Suppressor macrophage treated with lipopolysaccharide for 1 hour (primary cell): ENCODE measurements at regions not wholly inside any gene's neighbourhood (a gene's known extent, or its start where the extent isn't known, plus 50 kb on each side); places are given as distances from the start of the nearest gene placed in this dataset.
A peak's percentile ranks its signal among the peaks of the same experiment; 100 is the strongest.

Source experiments
- DNase-seq, 3 donors: peaks; one replicate each; pipeline ENCODE4 v3.0.0-alpha.2; 2020 to 2022

GRCh38 chr1:87568005-87568404 lies 239.3 kb downstream of the LMO4 start:
- DNase-seq = no peak

DNA sequence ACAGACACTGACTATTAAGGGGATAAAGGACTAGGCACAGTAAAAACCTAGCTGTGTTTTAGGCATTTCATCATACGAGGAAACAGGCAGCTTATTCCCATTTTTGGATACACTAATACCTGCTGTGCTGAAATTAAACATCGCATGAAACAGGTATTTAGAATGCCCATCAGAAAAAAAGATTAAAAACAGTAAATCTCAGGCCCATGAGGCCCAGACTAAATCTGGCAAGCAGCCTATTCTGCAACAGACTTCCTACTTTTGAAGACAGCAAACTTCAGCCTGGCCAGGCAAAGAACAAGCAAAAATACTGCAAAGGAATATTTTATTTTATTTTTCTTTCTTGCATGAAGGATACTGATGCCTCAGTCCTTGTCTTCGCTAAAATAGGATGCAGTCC lies 240.2 kb downstream of the LMO4 start:
- no peak for DNase-seq

GRCh38 chr1:87572008-87572407 lies 243.3 kb downstream of the LMO4 start:
- no peak for DNase-seq

- DNase-seq = no peak
Measured at GRCh38 chr1:87572891-87573290, 244.2 kb downstream of the LMO4 start.

GRCh38 chr1:87575528-87575927 lies 246.8 kb downstream of the LMO4 start:
- no peak for DNase-seq

GRCh38 chr1:87578464-87578863 lies 249.8 kb downstream of the LMO4 start:
- DNase-seq = no peak

DNA sequence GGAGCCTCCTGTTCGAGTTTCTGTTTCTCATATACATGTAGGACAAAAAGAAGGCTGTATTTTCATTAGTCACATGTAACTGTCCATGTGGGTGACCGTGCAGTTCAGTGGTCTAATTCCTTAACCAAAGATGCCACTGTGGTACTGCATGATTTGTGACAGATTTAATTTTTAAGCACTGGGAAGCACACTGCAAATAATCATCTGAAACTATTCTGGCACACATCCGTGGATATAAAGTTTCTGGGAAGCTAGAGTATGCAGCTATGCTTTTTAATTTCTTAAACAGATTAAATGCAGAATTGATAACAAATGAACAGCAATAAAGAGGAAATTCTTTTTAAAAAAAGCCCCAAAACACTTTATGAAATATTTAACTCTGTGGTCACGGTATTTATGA lies 254.8 kb downstream of the LMO4 start:
- DNase-seq = no peak

DNA sequence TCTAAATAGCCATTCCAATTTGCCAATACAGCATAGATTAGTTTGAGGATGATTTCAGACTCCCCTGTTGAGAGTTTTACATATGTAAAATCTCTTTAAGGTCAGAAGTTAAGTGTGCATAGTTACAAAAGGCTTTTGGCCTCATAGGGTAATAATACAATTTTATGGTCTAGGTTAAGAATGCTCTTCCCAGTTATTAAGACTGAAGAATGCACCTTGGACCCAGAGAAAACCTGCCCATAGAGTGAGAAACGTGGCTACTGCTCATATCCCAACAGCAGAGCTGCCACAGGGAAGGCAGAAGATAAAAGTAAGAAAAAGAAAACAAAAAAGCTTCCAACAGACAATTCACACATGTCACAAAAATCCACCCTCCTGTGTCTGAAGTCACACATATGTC lies 255.9 kb downstream of the LMO4 start:
- DNase-seq = no peak

GRCh38 chr1:87586501-87586900 lies 257.8 kb downstream of the LMO4 start:
- DNase-seq = no peak

DNA sequence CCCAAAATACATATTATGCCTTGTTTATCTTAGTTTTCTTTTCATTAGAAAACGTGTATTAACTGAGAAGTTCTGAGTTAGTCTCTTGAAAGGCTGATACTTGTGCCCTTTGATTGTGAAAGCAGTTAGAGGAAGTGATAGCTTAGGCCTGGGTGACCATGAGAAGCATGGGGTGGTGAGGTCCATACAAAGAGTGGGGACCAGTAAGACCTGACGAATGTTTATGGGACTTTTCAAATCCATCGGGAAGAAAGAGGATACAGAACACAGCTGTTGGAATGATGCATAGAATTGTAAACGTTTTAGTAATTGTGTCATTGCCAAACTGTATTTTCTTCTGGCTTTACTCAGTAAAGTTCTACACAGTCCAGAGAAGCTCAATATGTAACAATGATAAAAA lies 259.8 kb downstream of the LMO4 start:
- peak; percentile 25 to 50 (median 25) for DNase-seq

DNA sequence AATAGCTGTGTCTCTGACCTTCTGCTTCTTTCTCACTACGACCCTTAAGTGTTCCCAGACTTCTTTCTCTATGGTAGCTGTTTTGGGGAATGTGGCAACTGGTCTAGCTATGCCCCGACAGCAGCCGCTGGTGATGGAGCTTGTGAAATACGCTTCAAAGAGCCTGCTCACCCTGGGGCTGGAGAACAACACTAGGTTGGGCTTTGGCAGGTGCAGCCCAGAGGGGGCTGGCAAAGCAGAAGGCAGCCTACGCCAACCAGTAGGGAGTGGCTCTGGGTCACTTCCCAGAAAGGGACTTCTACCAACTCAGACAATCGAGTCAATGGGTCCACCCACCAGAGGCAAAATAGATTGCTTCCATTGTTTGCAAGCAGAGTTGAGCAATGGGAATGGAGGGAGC lies 262.8 kb downstream of the LMO4 start:
- DNase-seq = no peak

DNA sequence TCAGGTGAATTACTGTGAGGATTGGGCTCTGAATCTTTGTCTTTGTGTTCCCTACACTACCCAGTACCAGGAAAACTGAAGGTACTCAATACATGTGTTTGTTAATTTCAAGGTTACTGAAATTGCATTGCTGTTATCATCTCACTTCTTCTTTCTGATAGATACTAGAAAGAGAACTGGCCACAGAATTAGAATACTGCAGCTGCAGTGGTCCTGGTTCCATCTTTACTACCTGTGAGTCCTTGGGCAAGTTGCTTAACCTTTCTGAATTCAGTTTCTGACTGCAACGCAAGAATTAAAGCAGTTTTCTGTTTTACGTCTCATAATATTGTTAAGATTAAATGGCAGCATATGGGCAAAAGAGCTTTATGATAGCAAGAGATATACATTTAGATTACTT lies 263.5 kb downstream of the LMO4 start:
- DNase-seq = no peak

DNA sequence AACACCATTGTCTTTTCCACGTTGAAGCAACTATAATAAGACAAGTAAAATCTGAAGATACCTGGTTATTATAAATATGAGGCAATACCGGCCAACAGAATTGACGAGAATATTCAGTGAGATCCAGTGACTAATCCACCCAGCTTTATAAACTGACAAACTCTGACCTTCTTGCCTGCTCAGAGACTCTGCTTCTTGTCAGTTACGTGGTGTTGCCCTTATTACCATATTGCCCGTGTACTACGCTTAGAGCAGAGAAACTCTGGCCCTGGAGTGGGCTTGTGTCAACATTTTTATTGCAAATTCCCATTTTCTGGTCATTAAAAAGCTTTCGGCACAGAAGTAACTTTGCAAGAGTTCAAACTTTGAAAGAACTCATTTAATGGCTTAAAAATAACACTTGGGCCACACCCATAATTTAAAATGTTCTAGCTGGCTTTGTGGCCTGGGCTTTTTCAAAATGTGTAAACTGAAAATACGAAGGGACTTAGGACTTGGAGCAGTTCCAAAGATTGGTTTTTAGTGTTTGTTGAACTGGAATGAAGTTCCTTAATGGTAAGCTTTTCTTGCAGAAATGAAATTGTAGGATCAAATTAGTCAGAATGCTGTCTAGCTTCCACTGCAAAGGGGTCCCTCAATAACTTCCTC lies 266.2 kb downstream of the LMO4 start:
- no peak for DNase-seq

DNA sequence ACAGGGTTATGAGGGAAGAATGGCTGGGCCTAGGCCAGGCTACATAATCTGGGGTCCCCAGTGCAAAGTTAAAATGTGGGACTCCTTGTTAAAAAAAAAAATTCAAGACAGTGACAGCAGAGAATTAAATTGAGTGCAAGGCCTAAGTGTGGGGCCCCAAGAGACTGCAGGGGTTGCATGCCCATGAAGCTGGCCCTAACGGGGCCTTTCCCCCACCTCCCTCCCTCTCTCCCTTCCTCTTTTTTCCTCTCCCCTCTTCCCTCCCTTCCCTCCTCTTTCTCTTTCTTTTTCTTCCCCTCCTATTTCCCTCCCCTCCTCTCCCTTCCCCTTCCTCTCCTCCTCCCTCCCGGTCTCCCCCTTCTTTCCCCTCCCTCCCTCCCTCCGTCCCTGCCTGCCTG lies 266.7 kb downstream of the LMO4 start:
- no peak for DNase-seq

DNA sequence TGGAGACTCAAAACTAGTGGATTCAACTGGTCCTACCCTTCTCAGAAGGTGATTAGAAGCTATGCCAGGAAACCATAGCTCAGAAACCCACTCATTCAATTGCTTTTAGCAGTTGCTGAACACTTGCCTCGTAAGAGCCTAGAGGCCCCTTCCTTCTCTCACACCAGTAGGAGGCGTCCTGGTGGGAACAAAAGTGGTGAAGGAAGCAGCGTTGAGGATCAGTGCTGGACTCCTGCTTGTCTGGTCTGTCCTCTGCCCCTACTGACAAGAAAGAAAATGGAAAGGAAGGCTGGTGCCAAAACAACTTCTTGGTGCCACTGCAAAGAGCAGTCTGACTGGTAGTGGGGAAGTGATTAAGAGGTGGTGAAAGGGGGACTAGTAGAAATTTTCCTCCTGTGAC lies 269.7 kb downstream of the LMO4 start:
- DNase-seq = no peak

GRCh38 chr1:87599569-87599968 lies 270.9 kb downstream of the LMO4 start:
- no peak for DNase-seq

DNA sequence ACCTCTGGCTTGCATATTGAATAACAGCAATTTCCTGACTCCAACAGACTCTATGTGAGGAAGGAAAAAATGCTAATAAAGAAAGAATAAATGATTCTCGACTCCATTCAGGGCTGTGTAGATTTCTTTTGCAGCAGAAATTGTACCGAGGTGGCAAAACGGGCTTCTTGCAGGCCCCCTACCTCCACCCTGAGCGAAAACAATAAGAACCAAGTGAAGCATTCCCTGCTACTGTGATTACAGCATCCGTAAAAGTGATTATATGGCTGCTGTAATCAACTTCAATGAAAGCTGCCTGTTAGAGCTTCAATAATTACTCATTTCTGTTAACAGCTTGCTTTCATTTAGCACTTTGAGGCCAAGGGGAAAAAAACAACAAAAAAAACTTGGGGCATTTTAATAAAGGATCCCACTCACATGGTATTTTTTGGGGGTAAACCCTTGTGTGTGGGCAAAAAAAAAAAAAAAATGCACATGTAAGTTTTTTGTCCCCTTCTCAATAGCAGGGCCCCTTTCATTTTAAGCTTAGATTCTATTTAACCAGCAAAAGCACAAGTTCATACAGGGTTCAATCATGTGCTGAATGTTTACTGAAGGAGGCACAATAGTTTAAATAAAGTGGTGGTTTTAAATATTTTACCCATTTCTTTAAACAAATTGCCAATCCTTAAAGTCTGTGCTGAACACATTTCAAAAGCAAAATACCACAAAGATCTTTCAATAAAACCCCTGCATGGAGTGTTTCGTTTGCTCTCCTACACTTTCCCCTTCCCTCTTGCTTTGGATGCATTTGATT lies 271.6 kb downstream of the LMO4 start:
- no peak for DNase-seq

- DNase-seq = peak in 1 of 3 donors; percentile 7
Measured at GRCh38 chr1:87600854-87601253, 272.2 kb downstream of the LMO4 start.

- DNase-seq = no peak
Measured at GRCh38 chr1:87603626-87604025, 274.9 kb downstream of the LMO4 start.

GRCh38 chr1:87612956-87613355 lies 284.3 kb downstream of the LMO4 start:
- no peak for DNase-seq

- DNase-seq = no peak
Measured at GRCh38 chr1:87615491-87615890, 286.8 kb downstream of the LMO4 start.

- DNase-seq = no peak
Measured at GRCh38 chr1:87615901-87616300, 287.2 kb downstream of the LMO4 start.

- no peak for DNase-seq
Measured at GRCh38 chr1:87620807-87621206, 292.1 kb downstream of the LMO4 start.

DNA sequence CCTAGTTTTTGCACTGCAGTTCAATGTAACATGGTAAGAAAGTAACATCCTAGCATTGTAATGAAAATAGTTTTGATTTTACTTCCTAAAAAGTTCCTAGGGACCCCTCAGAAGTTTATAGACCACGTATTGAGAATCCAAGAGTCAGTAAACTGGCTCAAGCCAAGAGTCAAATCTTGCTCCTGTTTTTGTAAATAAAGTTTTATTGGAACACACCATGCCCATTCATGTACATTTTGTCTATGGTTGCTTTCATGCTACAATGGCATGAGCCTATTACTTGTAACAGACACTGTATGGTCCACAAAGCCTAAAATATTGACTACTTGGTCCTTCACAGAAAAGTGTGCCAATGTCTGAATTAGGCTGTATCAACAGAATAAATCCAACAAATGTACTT lies 301.0 kb downstream of the LMO4 start:
- DNase-seq = no peak

DNA sequence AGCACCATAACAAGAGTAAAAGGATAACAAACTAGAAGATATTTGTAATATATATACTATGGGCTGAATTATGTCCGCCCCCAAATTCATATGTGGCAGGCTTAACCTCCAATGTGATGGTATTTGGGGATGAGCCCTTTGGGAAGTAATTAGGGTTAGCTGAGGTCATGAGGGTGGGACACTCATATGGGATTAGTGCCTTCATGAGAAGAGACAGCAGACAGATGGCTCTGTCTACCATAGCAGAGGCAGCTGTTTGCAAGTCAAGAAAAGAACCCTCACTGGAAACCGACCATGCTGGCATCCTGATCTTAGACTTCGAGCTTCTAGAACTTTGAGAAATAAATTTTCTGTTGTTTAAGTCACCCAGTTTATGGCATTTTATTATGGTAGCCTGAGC lies 303.6 kb downstream of the LMO4 start:
- no peak for DNase-seq
